HUES64 (cell line): ENCODE measurements at regions not wholly inside any gene's neighbourhood (a gene's known extent, or its start where the extent isn't known, plus 50 kb on each side); places are given as distances from the start of the nearest gene placed in this dataset.
"Not testable (repeated sequence)": the region's sequence is repeated elsewhere in the genome, so short reads cannot be mapped to it uniquely, and the experiment has no call there.

Experiments
- H3K27ac ChIP-seq: 2 replicates; pipeline ENCODE4 v1.7.0; 2013; ENCODE audit warnings: low read depth, low read length, inconsistent platforms
- H3K27me3 ChIP-seq: 2 replicates; pipeline ENCODE4 v1.6.1; 2013; ENCODE audit warnings: mild to moderate bottlenecking, low read length; ENCODE audit not compliant: insufficient read depth
- H3K36me3 ChIP-seq: 2 replicates; pipeline ENCODE4 v1.6.1; 2013; ENCODE audit warnings: mild to moderate bottlenecking, low read length; ENCODE audit not compliant: insufficient read depth
- H3K4me1 ChIP-seq: 2 replicates; pipeline ENCODE4 v1.6.1; 2013; ENCODE audit warnings: mild to moderate bottlenecking, low read length, moderate library complexity; ENCODE audit not compliant: insufficient read depth
- H3K4me3 ChIP-seq: 2 replicates; pipeline ENCODE4 v1.5.1; 2013; ENCODE audit warnings: mild to moderate bottlenecking, low read length, moderate library complexity
- H3K9ac ChIP-seq: 2 replicates; pipeline ENCODE4 v1.6.1; 2013; ENCODE audit warnings: mild to moderate bottlenecking, low read depth, low read length
- H3K9me3 ChIP-seq: 2 replicates; pipeline ENCODE4 v1.6.1; 2013; ENCODE audit warnings: low read depth, low read length; ENCODE audit not compliant: insufficient read depth
- WGBS: fragments of 150-250, 120-280 bp; methylation state at CpG from one replicate; pipeline ENCODE4 v1.1.7; 2013; ENCODE audit warnings: missing lambda C conversion rate; 5-methylcytosine and 5-hydroxymethylcytosine counted together

DNA sequence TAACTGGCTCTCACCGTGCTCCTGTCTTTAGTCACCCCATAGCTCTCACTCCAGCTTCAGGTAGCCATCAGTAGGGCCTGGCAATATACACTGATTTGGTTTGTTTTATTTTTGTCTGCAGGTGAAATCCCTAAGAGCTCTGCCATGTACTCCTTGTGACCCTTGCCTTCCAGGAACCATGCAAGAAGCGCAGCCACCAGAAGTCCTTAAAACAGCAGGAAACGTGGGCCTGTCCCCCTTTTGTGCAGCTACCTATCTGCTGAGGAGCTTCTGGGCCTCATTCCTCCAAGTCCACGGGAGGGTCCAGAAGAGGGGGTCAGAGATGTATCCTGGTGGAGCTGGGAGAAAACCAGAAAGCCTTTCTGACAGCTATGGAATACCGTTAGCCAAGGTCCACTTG, 399.1 kb downstream of the FAM72C start:
- not testable (repeated sequence) for H3K9ac ChIP-seq, H3K4me3 ChIP-seq, H3K27me3 ChIP-seq, H3K4me1 ChIP-seq, H3K36me3 ChIP-seq, H3K27ac ChIP-seq
- WGBS: 72% methylated on average over 5 of the region's 5 CpGs
- peaks cover 24% of the 10 kb centered on the region; the same call in 1 of the 2 replicates for H3K9me3 ChIP-seq

DNA sequence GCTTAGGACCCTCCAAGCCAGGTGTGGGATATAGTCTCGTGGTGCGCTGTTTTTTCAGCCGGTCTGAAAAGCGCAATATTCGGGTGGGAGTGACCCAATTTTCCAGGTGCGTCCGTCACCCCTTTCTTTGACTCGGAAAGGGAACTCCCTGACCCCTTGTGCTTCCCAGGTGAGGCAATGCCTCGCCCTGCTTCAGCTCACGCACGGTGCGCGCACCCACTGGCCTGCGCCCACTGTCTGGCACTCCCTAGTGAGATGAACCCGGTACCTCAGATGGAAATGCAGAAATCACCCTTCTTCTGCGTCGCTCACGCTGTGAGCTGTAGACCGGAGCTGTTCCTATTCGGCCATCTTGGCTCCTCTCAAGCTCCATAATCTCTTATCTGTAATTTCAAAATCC, 408.0 kb downstream of the FAM72C start:
- H3K36me3 ChIP-seq, H3K27ac ChIP-seq, H3K4me1 ChIP-seq, H3K9me3 ChIP-seq, H3K27me3 ChIP-seq: not testable (repeated sequence)
- H3K4me3 ChIP-seq: peak overlapping the region; percentile 47
- peak overlapping the region; percentile 65 for H3K9ac ChIP-seq
- 88% methylated on average over 20 of the region's 20 CpGs for WGBS

DNA sequence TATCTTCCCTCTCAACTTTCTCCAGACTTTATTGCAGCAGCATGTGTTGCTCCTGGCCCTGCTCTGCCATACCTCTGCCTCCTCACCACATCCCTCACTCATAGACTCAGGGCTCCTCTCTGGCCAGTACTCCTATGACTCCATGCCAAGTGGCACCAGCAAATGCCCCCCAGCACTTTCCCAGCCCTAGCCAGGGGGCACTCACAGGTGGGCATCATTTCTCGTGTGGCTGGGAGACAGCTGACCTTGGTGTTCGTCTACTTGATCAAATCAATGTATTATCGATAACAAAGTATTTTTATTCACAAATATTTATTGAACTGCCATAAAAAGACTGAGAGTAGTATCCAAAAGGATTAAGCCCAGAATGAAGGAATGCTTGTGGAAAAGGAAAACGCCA, 418.2 kb downstream of the FAM72C start:
- Histone ChIP-seq H3K4me3 (no peak overlapping the region), H3K27me3 (peaks cover 3% of the 10 kb centered on the region; the same call in 1 of the 2 replicates), H3K9me3 (peaks cover 14% of the 10 kb centered on the region; the same call in 1 of the 2 replicates), H3K36me3 (no peaks in the 10 kb centered on the region), H3K27ac (no peak overlapping the region), H3K4me1 (no peaks in the 10 kb centered on the region), H3K9ac (no peak overlapping the region)
- 93% methylated on average over 2 of the region's 4 CpGs for WGBS

DNA sequence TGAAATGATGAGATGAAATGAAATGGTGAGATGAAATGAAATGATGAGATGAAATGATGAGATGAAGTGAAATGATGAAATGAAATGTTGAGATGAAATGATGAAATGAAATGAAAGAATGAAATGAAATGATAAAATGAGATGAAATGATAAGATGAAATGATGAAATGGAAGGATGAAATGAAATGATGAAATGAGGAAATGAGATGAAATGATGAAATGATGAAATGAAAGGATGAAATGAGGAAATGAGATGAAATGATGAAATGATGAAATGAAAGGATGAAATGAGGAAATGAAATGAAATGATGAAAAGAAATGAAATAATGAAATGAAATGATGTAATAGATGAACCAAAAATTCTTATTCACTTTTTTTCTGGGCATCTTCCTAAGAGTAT, 467.1 kb downstream of the FAM72C start:
- H3K4me1 ChIP-seq, H3K9ac ChIP-seq, H3K27me3 ChIP-seq, H3K9me3 ChIP-seq, H3K4me3 ChIP-seq, H3K27ac ChIP-seq, H3K36me3 ChIP-seq: not testable (repeated sequence)

DNA sequence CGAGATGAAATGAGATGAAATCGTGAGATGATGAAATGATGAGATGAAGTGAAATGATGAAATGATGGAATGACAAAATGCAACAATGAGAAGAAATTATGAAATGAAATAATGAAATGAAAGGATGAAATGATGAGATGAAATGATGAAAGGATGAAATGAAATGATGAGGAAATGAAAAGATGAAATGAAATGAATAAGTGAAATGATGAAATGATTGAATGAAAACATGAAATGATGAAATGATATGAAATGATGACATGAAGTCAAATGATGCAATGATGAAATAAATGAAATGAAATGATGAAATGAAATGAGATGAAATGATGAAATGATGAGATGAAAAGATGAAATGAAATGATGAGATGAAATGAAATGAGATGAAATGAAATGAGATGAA, 467.7 kb downstream of the FAM72C start:
- not testable (repeated sequence) for H3K27ac ChIP-seq

DNA sequence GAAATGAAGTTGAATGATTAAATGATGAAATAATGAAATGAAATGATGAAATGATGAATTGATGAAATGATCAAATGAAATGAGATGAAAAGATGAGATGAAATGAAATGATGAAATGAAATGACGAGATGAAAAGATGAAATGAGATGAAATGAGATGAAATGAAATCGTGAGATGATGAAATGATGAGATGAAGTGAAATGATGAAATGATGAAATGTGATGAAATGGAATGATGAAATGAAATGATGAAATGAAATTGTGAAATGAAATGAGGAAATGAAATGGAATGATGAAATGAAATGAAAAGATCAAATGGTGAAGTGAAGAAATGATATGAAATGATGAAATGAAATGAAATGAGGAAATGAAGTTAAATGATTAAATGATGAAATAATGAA, 468.7 kb downstream of the FAM72C start:
- not testable (repeated sequence) for H3K9ac ChIP-seq, H3K36me3 ChIP-seq, H3K27me3 ChIP-seq, H3K27ac ChIP-seq, H3K4me1 ChIP-seq, H3K9me3 ChIP-seq, H3K4me3 ChIP-seq
- no CpG with 5 or more reads among the region's 2 CpGs for WGBS

More for the DNA sequence above, 467.7 kb downstream of the FAM72C start:
- not testable (repeated sequence) for H3K27me3 ChIP-seq, H3K4me1 ChIP-seq, H3K36me3 ChIP-seq, H3K9ac ChIP-seq, H3K9me3 ChIP-seq, H3K4me3 ChIP-seq
- WGBS: no CpG with 5 or more reads among the region's 2 CpGs

DNA sequence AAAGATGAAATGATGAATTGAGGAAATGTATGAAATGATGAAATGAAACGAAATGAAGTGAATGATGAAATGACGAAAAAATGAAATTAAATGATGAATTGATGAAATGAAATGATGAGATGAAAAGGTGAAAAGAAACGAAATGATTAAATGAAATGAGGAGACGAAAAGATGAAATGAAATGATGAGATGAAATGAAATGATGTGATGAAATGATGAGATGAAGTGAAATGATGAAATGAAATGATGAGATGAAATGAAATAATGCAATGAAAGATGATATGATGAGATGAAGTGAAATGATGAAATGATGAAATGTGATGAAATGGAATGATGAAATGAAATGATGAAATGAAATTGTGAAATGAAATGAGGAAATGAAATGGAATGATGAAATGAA, 469.7 kb downstream of the FAM72C start:
- H3K36me3 ChIP-seq, H3K27me3 ChIP-seq, H3K9ac ChIP-seq, H3K27ac ChIP-seq, H3K4me3 ChIP-seq, H3K9me3 ChIP-seq, H3K4me1 ChIP-seq: not testable (repeated sequence)
- 70% methylated on average over 3 of the region's 4 CpGs for WGBS

DNA sequence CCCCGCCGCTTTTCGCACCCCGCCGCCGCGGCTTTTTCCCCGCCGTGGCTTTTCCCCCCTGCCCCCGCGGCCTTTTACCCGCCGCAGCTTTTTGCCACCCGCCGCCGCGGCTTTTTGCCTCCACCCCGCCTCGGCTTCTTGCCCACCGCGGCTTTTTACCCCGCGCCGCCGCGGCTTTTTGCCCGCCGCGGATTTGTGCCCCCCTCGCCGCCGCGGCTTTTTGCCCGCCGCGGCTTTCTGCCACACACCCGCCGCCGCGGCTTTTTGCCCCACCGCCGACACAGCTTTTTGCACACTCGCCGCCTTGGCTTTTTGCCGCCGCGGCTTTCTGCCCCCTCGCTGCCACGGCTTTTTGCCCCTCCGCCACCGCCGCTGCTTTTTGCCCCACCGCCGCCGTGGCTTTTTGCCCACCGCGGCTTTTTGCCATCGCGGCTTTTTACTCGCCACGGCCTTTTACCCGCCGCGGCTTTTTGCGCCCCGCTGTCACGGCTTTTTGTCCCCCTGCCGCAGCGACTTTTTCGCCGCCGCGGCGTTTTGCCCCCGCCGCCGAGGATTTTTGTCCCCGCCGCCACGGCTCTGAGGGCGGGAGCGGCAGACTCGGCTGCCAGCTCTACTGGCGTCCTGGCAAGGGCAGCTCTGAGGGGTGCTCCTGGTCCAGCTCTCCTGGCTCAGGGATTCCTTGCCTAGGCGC, 473.6 kb downstream of the FAM72C start:
- not testable (repeated sequence) for H3K27ac ChIP-seq, H3K9ac ChIP-seq, H3K36me3 ChIP-seq, H3K4me1 ChIP-seq, H3K9me3 ChIP-seq, H3K4me3 ChIP-seq
- WGBS: 83% methylated on average over 78 of the region's 85 CpGs
- H3K27me3 ChIP-seq: peaks cover 13% of the 10 kb centered on the region

DNA sequence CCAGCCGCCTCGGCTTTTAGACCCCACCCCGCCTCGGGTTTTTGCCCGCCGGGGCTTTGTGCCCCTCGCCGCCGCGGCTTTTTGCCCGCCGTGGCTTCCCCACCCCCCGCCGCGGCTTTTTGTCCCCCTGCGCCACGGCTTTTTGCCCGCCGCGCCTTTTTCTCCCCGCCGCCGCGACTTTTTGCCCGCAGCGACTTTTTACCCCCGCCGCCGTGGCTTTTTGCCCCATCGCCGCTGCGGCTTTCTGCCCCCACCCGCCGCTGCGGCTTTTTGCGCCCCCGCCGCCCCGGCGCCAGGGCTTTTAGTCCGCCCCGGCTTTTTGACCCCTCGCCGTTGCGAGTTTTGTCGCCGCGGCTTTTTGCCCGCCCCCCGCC, 474.4 kb downstream of the FAM72C start:
- Histone ChIP-seq H3K27ac (no peak overlapping the region), H3K4me3 (no peak overlapping the region), H3K9me3 (no peaks in the 10 kb centered on the region), H3K4me1 (no peaks in the 10 kb centered on the region), H3K36me3 (no peaks in the 10 kb centered on the region), H3K9ac (no peak overlapping the region), H3K27me3 (peaks cover 13% of the 10 kb centered on the region)
- 90% methylated on average over 35 of the region's 50 CpGs for WGBS

DNA sequence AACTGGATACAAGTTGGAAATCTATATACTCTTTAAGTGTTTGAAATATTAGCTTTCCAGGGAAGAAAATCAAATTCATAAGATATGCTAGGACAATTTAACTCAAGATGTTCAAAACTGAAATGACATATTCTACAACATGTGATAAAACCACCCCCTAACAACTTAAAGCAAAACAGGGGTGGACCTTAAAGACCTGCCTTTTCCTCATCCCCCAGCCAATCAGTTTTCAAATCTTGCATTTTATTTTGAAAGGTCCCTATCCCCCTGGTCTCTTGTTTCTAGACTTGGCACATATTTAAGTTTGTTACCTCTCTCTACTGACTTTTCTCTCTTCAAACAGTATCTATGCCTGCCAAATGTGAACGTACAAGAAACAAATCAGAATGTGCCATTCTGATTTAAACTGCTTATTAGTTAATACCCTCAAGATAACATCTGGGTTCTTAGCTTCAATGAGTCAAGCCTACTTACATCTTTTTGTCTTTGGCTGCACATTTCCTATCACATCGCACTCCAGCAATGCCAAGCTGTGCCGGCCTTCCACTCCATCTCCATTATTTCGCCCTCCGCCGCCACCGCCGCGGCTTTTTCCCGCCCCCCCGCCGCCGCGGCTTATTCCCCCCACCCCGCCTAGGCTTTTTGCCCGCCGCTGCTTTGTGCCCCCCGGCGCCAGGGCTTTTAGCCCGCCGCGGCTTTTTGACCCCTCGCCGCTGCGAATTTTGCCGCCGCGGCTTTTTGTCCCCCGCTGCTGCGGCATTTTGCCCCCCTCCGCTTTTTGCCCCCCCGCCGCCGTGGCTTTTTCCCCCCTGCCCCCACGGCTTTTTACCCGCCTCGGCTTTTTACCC, 475.0 kb downstream of the FAM72C start:
- H3K27me3 ChIP-seq: peaks cover 13% of the 10 kb centered on the region
- H3K9me3 ChIP-seq, H3K4me3 ChIP-seq, H3K36me3 ChIP-seq, H3K27ac ChIP-seq, H3K9ac ChIP-seq, H3K4me1 ChIP-seq: not testable (repeated sequence)
- 91% methylated on average over 30 of the region's 37 CpGs for WGBS
